ENCODE measurements at regions not wholly inside any gene's neighbourhood (a gene's known extent, or its start where the extent isn't known, plus 50 kb on each side); places are given as distances from the start of the nearest gene placed in this dataset.
A peak's percentile ranks its signal among the peaks of the same experiment; 100 is the strongest.
"Not testable (repeated sequence)": the region's sequence is repeated elsewhere in the genome, so short reads cannot be mapped to it uniquely, and the experiment has no call there.

- DNase-seq (ENCODE audit: low read depth), result no peak
- no peak overlapping the region for H3K4me3 ChIP-seq (replicated peaks; ENCODE audit: low read depth, low read length)
- no peak for TF ChIP-seq CTCF (IDR thresholded peaks at IDR 0.05; ENCODE audit: low read length, missing control alignments)
Measured at GRCh38 chr14:82689948-82690347, 1156.3 kb upstream of the SEL1L start.

DNA sequence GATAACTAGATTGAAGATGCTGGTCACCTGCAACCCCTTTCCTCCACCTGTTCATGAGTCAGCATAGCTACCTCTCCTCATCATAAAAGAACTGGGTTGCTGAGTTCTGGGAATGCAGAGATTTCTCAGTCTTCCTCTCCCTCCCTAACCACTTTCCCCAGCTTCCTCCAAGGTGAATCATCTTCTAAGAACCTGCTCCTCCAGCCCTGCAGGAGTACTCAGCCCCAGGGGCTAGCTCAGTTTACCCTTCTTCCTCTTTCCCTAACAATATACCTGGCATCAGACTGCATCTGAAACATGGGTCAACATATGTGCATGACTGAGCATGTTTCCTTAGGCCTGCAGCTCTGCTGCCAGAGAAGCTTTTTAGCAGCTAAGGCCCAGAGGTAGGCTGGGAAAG lies 1157.5 kb upstream of the SEL1L start:
- H3K4me3 ChIP-seq (replicated peaks; ENCODE audit: low read depth, low read length); DNase-seq (ENCODE audit: low read depth): not testable (repeated sequence)

DNA sequence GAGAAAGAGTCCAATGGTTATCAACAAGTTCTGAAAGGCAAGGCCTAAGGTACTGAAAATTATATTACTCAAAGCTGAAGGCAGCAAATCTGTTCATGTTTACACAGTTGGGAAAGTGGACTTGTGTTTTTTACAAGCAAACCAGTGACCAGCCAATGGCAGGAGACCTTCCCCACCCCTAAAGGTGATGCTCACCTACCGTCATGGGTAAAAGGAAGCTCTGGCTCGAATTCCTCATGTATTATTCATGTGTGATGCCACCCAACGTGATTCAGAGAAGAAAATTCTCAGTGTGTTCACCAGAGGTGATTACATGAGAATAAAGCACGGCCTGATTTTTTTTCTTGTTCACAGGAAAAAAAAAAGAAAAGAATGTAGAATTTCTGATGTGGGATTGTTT lies 1161.2 kb upstream of the SEL1L start:
- no peak for TF ChIP-seq CTCF (IDR thresholded peaks at IDR 0.05; ENCODE audit: low read length, missing control alignments)
- no peak overlapping the region for H3K4me3 ChIP-seq (replicated peaks; ENCODE audit: low read depth, low read length)
- DNase-seq (ENCODE audit: low read depth), result no peak

GRCh38 chr14:82704218-82704617 lies 1170.6 kb upstream of the SEL1L start:
- no peak overlapping the region for H3K4me3 ChIP-seq (replicated peaks; ENCODE audit: low read depth, low read length)
- no peak for TF ChIP-seq CTCF (IDR thresholded peaks at IDR 0.05; ENCODE audit: low read length, missing control alignments)
- DNase-seq (ENCODE audit: low read depth), result no peak

GRCh38 chr14:82710267-82710841 lies 1176.7 kb upstream of the SEL1L start:
- TF ChIP-seq CTCF (IDR thresholded peaks at IDR 0.05; ENCODE audit: low read length, missing control alignments), result peak; percentile 82
- peak; percentile 58 for DNase-seq (ENCODE audit: low read depth)
- H3K4me3 ChIP-seq (replicated peaks; ENCODE audit: low read depth, low read length), result no peak overlapping the region

GRCh38 chr14:82719617-82720016 lies 1186.0 kb upstream of the SEL1L start:
- no peak for TF ChIP-seq CTCF (IDR thresholded peaks at IDR 0.05; ENCODE audit: low read length, missing control alignments)
- no peak overlapping the region for H3K4me3 ChIP-seq (replicated peaks; ENCODE audit: low read depth, low read length)
- no peak for DNase-seq (ENCODE audit: low read depth)

DNA sequence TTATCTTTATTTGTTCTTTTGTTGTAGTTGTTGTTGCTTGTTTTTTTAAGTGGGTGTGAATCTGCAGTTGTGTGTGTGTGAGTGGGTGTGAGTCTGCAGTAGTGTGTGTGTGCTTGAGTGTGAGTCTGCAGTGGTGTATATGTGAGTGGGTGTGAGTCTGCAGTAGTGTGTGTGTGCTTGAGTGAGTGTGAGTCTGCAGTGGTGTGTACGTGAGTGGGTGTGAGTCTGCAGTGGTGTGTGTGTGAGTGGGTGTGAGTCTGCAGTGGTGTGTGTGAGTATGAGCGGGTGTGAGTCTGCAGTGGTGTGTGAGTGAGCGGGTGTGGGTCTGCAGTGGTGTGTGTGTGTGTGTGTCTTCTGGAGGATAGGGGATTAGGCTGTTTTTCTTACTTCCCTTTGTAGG lies 1186.8 kb upstream of the SEL1L start:
- TF ChIP-seq CTCF (IDR thresholded peaks at IDR 0.05; ENCODE audit: low read length, missing control alignments), result no peak
- DNase-seq (ENCODE audit: low read depth), result no peak

More for the DNA sequence above, 1186.8 kb upstream of the SEL1L start:
- no peak overlapping the region for H3K4me3 ChIP-seq (replicated peaks; ENCODE audit: low read depth, low read length)

Data from fibroblast of pulmonary artery (primary cell).